ENCODE measurements at regions not wholly inside any gene's neighbourhood (a gene's known extent, or its start where the extent isn't known, plus 50 kb on each side); places are given as distances from the start of the nearest gene placed in this dataset.

- H2AFZ ChIP-seq (ENCODE audit: low read depth, low read length): no peak overlapping the region
- H3K23ac ChIP-seq (ENCODE audit: low read length in 2 of 2): no peak overlapping the region
- no peak overlapping the region for H3K27ac ChIP-seq (ENCODE audit: low read length, poor library complexity, severe bottlenecking)
- no peaks in the 10 kb centered on the region for H3K9me3 ChIP-seq (ENCODE audit: control insufficient read depth, low read length)
- H3K9ac ChIP-seq (ENCODE audit: low read length): no peak overlapping the region
- no peak overlapping the region for H2AK5ac ChIP-seq (ENCODE audit: low read length, severe bottlenecking)
- H2BK15ac ChIP-seq (ENCODE audit: low read depth, poor library complexity, severe bottlenecking): no peak overlapping the region
- H3K27me3 ChIP-seq (ENCODE audit: control insufficient read depth in 1 of 2, insufficient read depth in 1 of 2, low read length in 2 of 2): no peaks in the 10 kb centered on the region
- no peak overlapping the region for H3K4me3 ChIP-seq (ENCODE audit: insufficient read depth in 1 of 2, low read depth in 1 of 2, low read length in 2 of 2)
- no peak overlapping the region for H2BK5ac ChIP-seq (ENCODE audit: low read depth, low read length, poor library complexity, severe bottlenecking)
- no peaks in the 10 kb centered on the region for H3K4me1 ChIP-seq (ENCODE audit: control insufficient read depth, insufficient read depth, low read depth, low read length)
- H3K79me1 ChIP-seq (replicated peaks; ENCODE audit: low read length, poor library complexity, severe bottlenecking): no peaks in the 10 kb centered on the region
- H3K4ac ChIP-seq (ENCODE audit: low read depth in 1 of 2, low read length in 2 of 2): no peak overlapping the region
- H3K18ac ChIP-seq (ENCODE audit: low read depth in 1 of 2, low read length in 2 of 2): no peak overlapping the region
- H3K14ac ChIP-seq (ENCODE audit: low read length in 2 of 2): no peak overlapping the region
- no peak for DNase-seq
- H2BK120ac ChIP-seq (ENCODE audit: low read depth, low read length): no peak overlapping the region
- H3K4me2 ChIP-seq (ENCODE audit: low read length, poor library complexity, severe bottlenecking): no peak overlapping the region
- H3K36me3 ChIP-seq (ENCODE audit: control insufficient read depth in 1 of 2, insufficient read depth in 2 of 2, low read depth in 1 of 2, low read length in 2 of 2): no peaks in the 10 kb centered on the region
- H4K8ac ChIP-seq (ENCODE audit: low read length): no peak overlapping the region
- no peak overlapping the region for H4K91ac ChIP-seq (ENCODE audit: low read length)
- H2BK12ac ChIP-seq (ENCODE audit: low read length in 2 of 2): no peak overlapping the region
- 59% methylated on average over 11 of the region's 11 CpGs for WGBS
Measured at GRCh38 chr10:130869179-130869841, 442.2 kb downstream of the TCERG1L start.

GRCh38 chr10:130871406-130871805 lies 440.1 kb downstream of the TCERG1L start:
- Histone ChIP-seq H3K27ac (ENCODE audit: low read length, poor library complexity, severe bottlenecking) (no peak overlapping the region), H3K4me2 (ENCODE audit: low read length, poor library complexity, severe bottlenecking) (no peak overlapping the region), H4K8ac (ENCODE audit: low read length) (no peak overlapping the region), H2BK5ac (ENCODE audit: low read depth, low read length, poor library complexity, severe bottlenecking) (no peak overlapping the region), H3K4me1 (ENCODE audit: control insufficient read depth, insufficient read depth, low read depth, low read length) (no peaks in the 10 kb centered on the region), H2BK15ac (ENCODE audit: low read depth, poor library complexity, severe bottlenecking) (no peak overlapping the region), H3K14ac (ENCODE audit: low read length in 2 of 2) (no peak overlapping the region), H3K36me3 (ENCODE audit: control insufficient read depth in 1 of 2, insufficient read depth in 2 of 2, low read depth in 1 of 2, low read length in 2 of 2) (no peaks in the 10 kb centered on the region), H3K4ac (ENCODE audit: low read depth in 1 of 2, low read length in 2 of 2) (no peak overlapping the region), H3K9ac (ENCODE audit: low read length) (no peak overlapping the region), H2BK12ac (ENCODE audit: low read length in 2 of 2) (no peak overlapping the region), H3K9me3 (ENCODE audit: control insufficient read depth, low read length) (no peaks in the 10 kb centered on the region), H3K4me3 (ENCODE audit: insufficient read depth in 1 of 2, low read depth in 1 of 2, low read length in 2 of 2) (no peak overlapping the region), H3K18ac (ENCODE audit: low read depth in 1 of 2, low read length in 2 of 2) (no peak overlapping the region), H2AK5ac (ENCODE audit: low read length, severe bottlenecking) (no peak overlapping the region), H3K27me3 (ENCODE audit: control insufficient read depth in 1 of 2, insufficient read depth in 1 of 2, low read length in 2 of 2) (no peaks in the 10 kb centered on the region), H3K23ac (ENCODE audit: low read length in 2 of 2) (no peak overlapping the region), H3K79me1 (replicated peaks; ENCODE audit: low read length, poor library complexity, severe bottlenecking) (no peaks in the 10 kb centered on the region), H4K91ac (ENCODE audit: low read length) (no peak overlapping the region), H2BK120ac (ENCODE audit: low read depth, low read length) (no peak overlapping the region), H2AFZ (ENCODE audit: low read depth, low read length) (no peak overlapping the region)
- no peak for DNase-seq
- 36% methylated on average over 1 of the region's 1 CpG for WGBS

- Histone ChIP-seq H3K79me1 (replicated peaks; ENCODE audit: low read length, poor library complexity, severe bottlenecking) (no peaks in the 10 kb centered on the region), H2BK12ac (ENCODE audit: low read length in 2 of 2) (no peak overlapping the region), H3K23ac (ENCODE audit: low read length in 2 of 2) (no peak overlapping the region), H3K4me3 (ENCODE audit: insufficient read depth in 1 of 2, low read depth in 1 of 2, low read length in 2 of 2) (no peak overlapping the region), H3K18ac (ENCODE audit: low read depth in 1 of 2, low read length in 2 of 2) (no peak overlapping the region), H2BK5ac (ENCODE audit: low read depth, low read length, poor library complexity, severe bottlenecking) (no peak overlapping the region), H2AFZ (ENCODE audit: low read depth, low read length) (no peak overlapping the region), H3K9ac (ENCODE audit: low read length) (no peak overlapping the region), H4K91ac (ENCODE audit: low read length) (no peak overlapping the region), H3K9me3 (ENCODE audit: control insufficient read depth, low read length) (no peaks in the 10 kb centered on the region), H3K4ac (ENCODE audit: low read depth in 1 of 2, low read length in 2 of 2) (no peak overlapping the region), H2AK5ac (ENCODE audit: low read length, severe bottlenecking) (no peak overlapping the region), H3K27me3 (ENCODE audit: control insufficient read depth in 1 of 2, insufficient read depth in 1 of 2, low read length in 2 of 2) (no peaks in the 10 kb centered on the region), H4K8ac (ENCODE audit: low read length) (no peak overlapping the region), H2BK15ac (ENCODE audit: low read depth, poor library complexity, severe bottlenecking) (no peak overlapping the region), H3K36me3 (ENCODE audit: control insufficient read depth in 1 of 2, insufficient read depth in 2 of 2, low read depth in 1 of 2, low read length in 2 of 2) (no peaks in the 10 kb centered on the region), H3K4me1 (ENCODE audit: control insufficient read depth, insufficient read depth, low read depth, low read length) (no peaks in the 10 kb centered on the region), H2BK120ac (ENCODE audit: low read depth, low read length) (no peak overlapping the region), H3K14ac (ENCODE audit: low read length in 2 of 2) (no peak overlapping the region), H3K27ac (ENCODE audit: low read length, poor library complexity, severe bottlenecking) (no peak overlapping the region), H3K4me2 (ENCODE audit: low read length, poor library complexity, severe bottlenecking) (no peak overlapping the region)
- WGBS: 66% methylated on average over 1 of the region's 1 CpG
- no peak for DNase-seq
Measured at GRCh38 chr10:130873636-130874035, 437.9 kb downstream of the TCERG1L start.

- H2BK15ac ChIP-seq (ENCODE audit: low read depth, poor library complexity, severe bottlenecking): no peak overlapping the region
- H2BK12ac ChIP-seq (ENCODE audit: low read length in 2 of 2): no peak overlapping the region
- H3K27ac ChIP-seq (ENCODE audit: low read length, poor library complexity, severe bottlenecking): no peak overlapping the region
- H2BK120ac ChIP-seq (ENCODE audit: low read depth, low read length): no peak overlapping the region
- H3K4me3 ChIP-seq (ENCODE audit: insufficient read depth in 1 of 2, low read depth in 1 of 2, low read length in 2 of 2): no peak overlapping the region
- H3K23ac ChIP-seq (ENCODE audit: low read length in 2 of 2): no peak overlapping the region
- H3K79me1 ChIP-seq (replicated peaks; ENCODE audit: low read length, poor library complexity, severe bottlenecking): no peaks in the 10 kb centered on the region
- no peak overlapping the region for H3K18ac ChIP-seq (ENCODE audit: low read depth in 1 of 2, low read length in 2 of 2)
- no peaks in the 10 kb centered on the region for H3K9me3 ChIP-seq (ENCODE audit: control insufficient read depth, low read length)
- WGBS: 66% methylated on average over 2 of the region's 2 CpGs
- H2AK5ac ChIP-seq (ENCODE audit: low read length, severe bottlenecking): no peak overlapping the region
- H3K9ac ChIP-seq (ENCODE audit: low read length): no peak overlapping the region
- no peak overlapping the region for H3K14ac ChIP-seq (ENCODE audit: low read length in 2 of 2)
- H3K36me3 ChIP-seq (ENCODE audit: control insufficient read depth in 1 of 2, insufficient read depth in 2 of 2, low read depth in 1 of 2, low read length in 2 of 2): no peaks in the 10 kb centered on the region
- no peaks in the 10 kb centered on the region for H3K4me1 ChIP-seq (ENCODE audit: control insufficient read depth, insufficient read depth, low read depth, low read length)
- no peak overlapping the region for H2AFZ ChIP-seq (ENCODE audit: low read depth, low read length)
- no peak overlapping the region for H4K91ac ChIP-seq (ENCODE audit: low read length)
- DNase-seq: no peak
- H3K4me2 ChIP-seq (ENCODE audit: low read length, poor library complexity, severe bottlenecking): no peak overlapping the region
- H3K27me3 ChIP-seq (ENCODE audit: control insufficient read depth in 1 of 2, insufficient read depth in 1 of 2, low read length in 2 of 2): no peaks in the 10 kb centered on the region
- no peak overlapping the region for H2BK5ac ChIP-seq (ENCODE audit: low read depth, low read length, poor library complexity, severe bottlenecking)
- no peak overlapping the region for H4K8ac ChIP-seq (ENCODE audit: low read length)
- H3K4ac ChIP-seq (ENCODE audit: low read depth in 1 of 2, low read length in 2 of 2): no peak overlapping the region
Measured at GRCh38 chr10:130875116-130875515, 436.4 kb downstream of the TCERG1L start.
